HepG2 (cell line): ENCODE measurements at regions not wholly inside any gene's neighbourhood (a gene's known extent, or its start where the extent isn't known, plus 50 kb on each side); places are given as distances from the start of the nearest gene placed in this dataset.

Source experiments
- ATAC-seq: fragments of 200-7000 bp; cut with Tn5 transposase; 3 replicates; pipeline ENCODE4 v1.9.1; 2020; ENCODE audit warnings: mild to moderate bottlenecking, moderate library complexity
- BruUV-seq: library from RNA; stranded (reverse); fragments of 400-500 nt; replicated peaks from 2 replicates; lab custom pipeline; 2021; lab: Mats Ljungman, UMichigan
- CTCF ChIA-PET: fragments of 300-600 bp; formaldehyde crosslinking; extraction: SDS; loops from one replicate; lab custom pipeline; 2021; ENCODE audit warnings: low total read pairs, inconsistent platforms, low intra/inter-chr PET ratio; lab: Yijun Ruan, JAX
- POLR2A ChIA-PET: fragments of 350-600 bp; sonication (Branson Sonifier 250); formaldehyde crosslinking; loops from one replicate; lab custom pipeline; 2020; ENCODE audit warnings: antibody characterized with exemption, inconsistent platforms; lab: Yijun Ruan, JAX
- DNase-seq: peaks from one replicate; pipeline ENCODE4 v3.0.0-alpha.2; 2015; ENCODE audit warnings: low spot score
- FAIRE-seq: peaks from 3 replicates; lab custom pipeline; 2011; peaks lifted over from hg19 to GRCh38; lab: Jason Lieb, UNC
- H2AFZ ChIP-seq: one replicate; pipeline ENCODE4 v1.6.1; 2011; ENCODE audit warnings: low read length, inconsistent platforms
- H3K27ac ChIP-seq: fragments of 300-600 bp; 3 replicates; pipeline ENCODE4 v1.8.0; 2011; ENCODE audit warnings: mixed run types, mild to moderate bottlenecking, mixed read lengths, low read length, inconsistent platforms; ENCODE audit not compliant: insufficient read depth; ENCODE audit errors: extremely low read length
- H3K27me3 ChIP-seq, 2 experiments: fragments of 200-600 bp in 1 of 2; 2 replicates in 1 of 2; 3 replicates in 1 of 2; pipeline versions ENCODE4 v1.6.0 to v1.8.0; 2011; ENCODE audit warnings: low read length in 2 of 2, mild to moderate bottlenecking in 2 of 2, moderate library complexity in 2 of 2, inconsistent platforms in 1 of 2; ENCODE audit not compliant: insufficient read depth in 2 of 2, control insufficient read depth in 1 of 2
- H3K36me3 ChIP-seq, 2 experiments: fragments of 200-600 bp in 1 of 2; replicated peaks in 1 of 2; 2 replicates in 1 of 2; 3 replicates in 1 of 2; pipeline versions ENCODE4 v1.5.1 to v1.8.0; 2011; ENCODE audit warnings: low read length in 2 of 2, inconsistent platforms in 1 of 2; ENCODE audit not compliant: insufficient read depth in 2 of 2, control insufficient read depth in 1 of 2
- H3K4me1 ChIP-seq: 2 replicates; pipeline ENCODE4 v1.5.1; 2012; ENCODE audit warnings: low read length, inconsistent platforms; ENCODE audit not compliant: insufficient read depth
- H3K4me2 ChIP-seq: 2 replicates; pipeline ENCODE4 v1.6.0; 2011; ENCODE audit warnings: low read depth, low read length, inconsistent platforms
- H3K4me3 ChIP-seq, 3 experiments: fragments of 200-600 bp in 1 of 3; sonication (generic), shearing (Covaris generic) in 1 of 3; replicated peaks in 1 of 3; 2 replicates each; pipeline ENCODE4 v1.5.1; 2011 to 2016; ENCODE audit warnings: low read length in 3 of 3, inconsistent platforms in 2 of 3, low read depth in 2 of 3, mild to moderate bottlenecking in 2 of 3, control low read depth in 1 of 3, mixed read lengths in 1 of 3; ENCODE audit not compliant: insufficient read depth in 1 of 3
- H3K79me2 ChIP-seq: one replicate; pipeline ENCODE4 v1.6.1; 2011; ENCODE audit warnings: low read length, inconsistent platforms; ENCODE audit not compliant: insufficient read depth
- H3K9ac ChIP-seq: 2 replicates; pipeline ENCODE4 v1.6.0; 2011; ENCODE audit warnings: mild to moderate bottlenecking, low read depth, low read length, inconsistent platforms; ENCODE audit not compliant: insufficient read depth
- H3K9me3 ChIP-seq: 2 replicates; pipeline ENCODE4 v1.5.1; 2012; ENCODE audit warnings: mild to moderate bottlenecking, low read length
- H4K20me1 ChIP-seq: 2 replicates; pipeline ENCODE4 v1.6.0; 2011; ENCODE audit warnings: inconsistent platforms, mild to moderate bottlenecking, low read length, moderate library complexity; ENCODE audit not compliant: insufficient read depth
- BHLHE40 ChIP-seq: IDR thresholded peaks from 2 replicates; pipeline ENCODE4 v1.6.1; 2011; ENCODE audit warnings: low read length, improper control_type of control experiment
- NFATC3 ChIP-seq: sonication (generic); formaldehyde crosslinking; IDR thresholded peaks from 2 replicates; pipeline ENCODE4 v1.5.1; 2020; ENCODE audit warnings: mild to moderate bottlenecking, missing genetic modification reagents
- SATB2 ChIP-seq: sonication (generic); formaldehyde crosslinking; IDR thresholded peaks from 2 replicates; pipeline ENCODE4 v1.5.0; 2020; ENCODE audit warnings: missing genetic modification reagents
- TAF1 ChIP-seq: sonication (generic); formaldehyde crosslinking; IDR thresholded peaks from 2 replicates; pipeline ENCODE4 v1.4.0; 2020; ENCODE audit warnings: missing genetic modification reagents
- TCF7L2 ChIP-seq: IDR thresholded peaks from 2 replicates; pipeline ENCODE4 v1.6.1; 2011; ENCODE audit warnings: mild to moderate bottlenecking, low read depth, low read length, moderate library complexity
- ZNF160 ChIP-seq: sonication (generic); formaldehyde crosslinking; IDR thresholded peaks from 2 replicates; pipeline ENCODE4 v1.8.0; 2022; ENCODE audit warnings: mild to moderate bottlenecking, inconsistent platforms, missing genetic modification reagents
- ZNF552 ChIP-seq: sonication (generic); formaldehyde crosslinking; IDR thresholded peaks from 2 replicates; pipeline ENCODE4 v1.9.0; 2022; ENCODE audit warnings: missing genetic modification reagents, mild to moderate bottlenecking, borderline replicate concordance
- WGBS: methylation state at CpG from one replicate; pipeline ENCODE4 v1.1.6; 2017; ENCODE audit warnings: low lambda C conversion rate; 5-methylcytosine and 5-hydroxymethylcytosine counted together
- in situ Hi-C: cut with HindIII; loops from 2 replicates; pipeline ENCODE4 v1.10.0; 2017; ENCODE audit warnings: low pct_unique_long_range_greater_than_20kb; ENCODE audit not compliant: extremely low pct_ligation_motif_present
- intact Hi-C: fragments of 100-400 bp; cut with micrococcal nuclease; formaldehyde crosslinking; loops from one replicate; pipeline ENCODE4 v1.10.0; 2022; ENCODE audit not compliant: unreplicated experiment
- TF ChIP-seq, protein P1 (sequence below): sonication (generic); formaldehyde crosslinking; conservative IDR thresholded peaks from 2 replicates; pipeline ENCODE4 v1.8.1; 2023; ENCODE audit warnings: missing genetic modification reagents
- TF ChIP-seq, protein P2 (sequence below): IDR thresholded peaks from 2 replicates; pipeline ENCODE4 v1.6.1; 2018; ENCODE audit warnings: missing genetic modification reagents
- TF ChIP-seq, protein P3 (sequence below): sonication (generic); formaldehyde crosslinking; IDR thresholded peaks from 2 replicates; pipeline ENCODE4 v1.8.0; 2023; ENCODE audit warnings: mild to moderate bottlenecking, missing genetic modification reagents

DNA sequence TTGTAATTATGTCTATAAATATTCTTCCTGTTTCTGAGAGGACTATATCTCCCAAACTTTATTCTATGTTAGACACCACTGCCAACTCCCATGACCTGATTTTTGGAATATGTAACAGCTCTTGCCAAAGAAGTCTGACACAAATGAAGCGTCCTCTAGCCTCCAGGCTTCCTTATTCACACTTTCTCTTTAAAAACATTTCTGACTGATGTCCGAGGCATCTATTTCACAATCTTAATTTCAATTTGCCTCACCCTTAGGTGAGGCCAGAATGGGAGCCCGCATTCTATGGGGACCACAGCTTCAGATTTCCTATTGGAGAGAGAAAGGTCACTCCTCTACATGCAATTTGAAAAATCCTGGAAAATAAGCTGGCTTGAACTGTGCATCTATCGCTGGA is 873.2 kb downstream of the GATA3 start:
- DNase-seq = no peak
- no peak overlapping the region for H3K9ac ChIP-seq
- WGBS = 0% methylated on average over 4 of the region's 4 CpGs
- no peak overlapping the region for H3K4me3 ChIP-seq
- no peaks in the 10 kb centered on the region; a peak in 1 of 5 replicates for H3K27me3 ChIP-seq
- intact Hi-C loops (no loop called here), in situ Hi-C loops (no loop called here)
- no peaks in the 10 kb centered on the region for H3K36me3 ChIP-seq
- no peak overlapping the region for H2AFZ ChIP-seq
- BruUV-seq = no TSS peak
- TF ChIP-seq, protein P1, sequence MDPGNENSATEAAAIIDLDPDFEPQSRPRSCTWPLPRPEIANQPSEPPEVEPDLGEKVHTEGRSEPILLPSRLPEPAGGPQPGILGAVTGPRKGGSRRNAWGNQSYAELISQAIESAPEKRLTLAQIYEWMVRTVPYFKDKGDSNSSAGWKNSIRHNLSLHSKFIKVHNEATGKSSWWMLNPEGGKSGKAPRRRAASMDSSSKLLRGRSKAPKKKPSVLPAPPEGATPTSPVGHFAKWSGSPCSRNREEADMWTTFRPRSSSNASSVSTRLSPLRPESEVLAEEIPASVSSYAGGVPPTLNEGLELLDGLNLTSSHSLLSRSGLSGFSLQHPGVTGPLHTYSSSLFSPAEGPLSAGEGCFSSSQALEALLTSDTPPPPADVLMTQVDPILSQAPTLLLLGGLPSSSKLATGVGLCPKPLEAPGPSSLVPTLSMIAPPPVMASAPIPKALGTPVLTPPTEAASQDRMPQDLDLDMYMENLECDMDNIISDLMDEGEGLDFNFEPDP (CRISPR knock-in tag) = no peak
- TF ChIP-seq TCF7L2 (no peak), ZNF552 (CRISPR knock-in tag) (no peak), TAF1 (CRISPR knock-in tag) (no peak), ZNF160 (no peak), NFATC3 (no peak), BHLHE40 (no peak), SATB2 (CRISPR knock-in tag) (no peak)
- TF ChIP-seq, protein P2, sequence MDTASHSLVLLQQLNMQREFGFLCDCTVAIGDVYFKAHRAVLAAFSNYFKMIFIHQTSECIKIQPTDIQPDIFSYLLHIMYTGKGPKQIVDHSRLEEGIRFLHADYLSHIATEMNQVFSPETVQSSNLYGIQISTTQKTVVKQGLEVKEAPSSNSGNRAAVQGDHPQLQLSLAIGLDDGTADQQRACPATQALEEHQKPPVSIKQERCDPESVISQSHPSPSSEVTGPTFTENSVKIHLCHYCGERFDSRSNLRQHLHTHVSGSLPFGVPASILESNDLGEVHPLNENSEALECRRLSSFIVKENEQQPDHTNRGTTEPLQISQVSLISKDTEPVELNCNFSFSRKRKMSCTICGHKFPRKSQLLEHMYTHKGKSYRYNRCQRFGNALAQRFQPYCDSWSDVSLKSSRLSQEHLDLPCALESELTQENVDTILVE (CRISPR knock-in tag) = no peak
- TF ChIP-seq, protein P3, sequence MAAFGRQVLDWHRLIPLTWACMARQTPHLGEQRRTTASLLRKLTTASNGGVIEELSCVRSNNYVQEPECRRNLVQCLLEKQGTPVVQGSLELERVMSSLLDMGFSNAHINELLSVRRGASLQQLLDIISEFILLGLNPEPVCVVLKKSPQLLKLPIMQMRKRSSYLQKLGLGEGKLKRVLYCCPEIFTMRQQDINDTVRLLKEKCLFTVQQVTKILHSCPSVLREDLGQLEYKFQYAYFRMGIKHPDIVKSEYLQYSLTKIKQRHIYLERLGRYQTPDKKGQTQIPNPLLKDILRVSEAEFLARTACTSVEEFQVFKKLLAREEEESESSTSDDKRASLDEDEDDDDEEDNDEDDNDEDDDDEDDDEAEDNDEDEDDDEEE (CRISPR knock-in tag) = no peak
- H4K20me1 ChIP-seq = no peaks in the 10 kb centered on the region
- no peak overlapping the region for H3K27ac ChIP-seq
- ChIA-PET POLR2A (no interaction called here), CTCF (no interaction called here)
- no peaks in the 10 kb centered on the region for H3K79me2 ChIP-seq
- no peak for FAIRE-seq
- no peaks in the 10 kb centered on the region for H3K4me1 ChIP-seq
- H3K9me3 ChIP-seq = no peaks in the 10 kb centered on the region
- no peak for ATAC-seq
- H3K4me2 ChIP-seq = no peak overlapping the region
